ENCODE measurements at regions not wholly inside any gene's neighbourhood (a gene's known extent, or its start where the extent isn't known, plus 50 kb on each side); places are given as distances from the start of the nearest gene placed in this dataset.

DNA sequence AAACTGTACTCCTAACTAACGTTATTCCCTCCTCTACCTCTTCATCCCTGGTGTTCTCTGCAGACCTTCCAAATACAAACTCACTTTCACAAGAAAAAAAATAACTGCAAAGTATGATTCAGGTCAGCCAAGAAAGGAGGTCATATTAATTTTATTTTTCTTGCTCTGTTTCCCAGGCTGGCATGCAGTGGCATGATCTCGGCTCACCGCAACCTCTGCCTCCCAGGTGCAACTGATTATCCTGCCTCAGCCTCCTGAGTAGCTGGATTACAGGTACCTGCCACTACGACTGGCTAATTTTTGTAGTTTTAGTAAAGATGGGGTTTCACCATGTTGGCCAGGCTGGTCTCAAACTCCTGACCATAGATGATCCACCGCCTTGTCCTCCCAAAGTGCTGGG lies 156.6 kb downstream of the CHIC2 start:
- TF ChIP-seq EZH2phosphoT487 (IDR thresholded peaks at IDR 0.05; ENCODE audit: unreplicated experiment) (no peak), POLR2AphosphoS5 (IDR thresholded peaks at IDR 0.05; ENCODE audit: low read depth) (no peak), CREB1 (CRISPR knock-in tag; IDR thresholded peaks at IDR 0.05; ENCODE audit: low read depth) (no peak), JUNB (IDR thresholded peaks at IDR 0.05; ENCODE audit: unreplicated experiment) (no peak), EZH2 (IDR thresholded peaks at IDR 0.05; ENCODE audit: low read depth, unreplicated experiment) (no peak)
- TF ChIP-seq, protein P1, sequence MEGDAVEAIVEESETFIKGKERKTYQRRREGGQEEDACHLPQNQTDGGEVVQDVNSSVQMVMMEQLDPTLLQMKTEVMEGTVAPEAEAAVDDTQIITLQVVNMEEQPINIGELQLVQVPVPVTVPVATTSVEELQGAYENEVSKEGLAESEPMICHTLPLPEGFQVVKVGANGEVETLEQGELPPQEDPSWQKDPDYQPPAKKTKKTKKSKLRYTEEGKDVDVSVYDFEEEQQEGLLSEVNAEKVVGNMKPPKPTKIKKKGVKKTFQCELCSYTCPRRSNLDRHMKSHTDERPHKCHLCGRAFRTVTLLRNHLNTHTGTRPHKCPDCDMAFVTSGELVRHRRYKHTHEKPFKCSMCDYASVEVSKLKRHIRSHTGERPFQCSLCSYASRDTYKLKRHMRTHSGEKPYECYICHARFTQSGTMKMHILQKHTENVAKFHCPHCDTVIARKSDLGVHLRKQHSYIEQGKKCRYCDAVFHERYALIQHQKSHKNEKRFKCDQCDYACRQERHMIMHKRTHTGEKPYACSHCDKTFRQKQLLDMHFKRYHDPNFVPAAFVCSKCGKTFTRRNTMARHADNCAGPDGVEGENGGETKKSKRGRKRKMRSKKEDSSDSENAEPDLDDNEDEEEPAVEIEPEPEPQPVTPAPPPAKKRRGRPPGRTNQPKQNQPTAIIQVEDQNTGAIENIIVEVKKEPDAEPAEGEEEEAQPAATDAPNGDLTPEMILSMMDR (conservative IDR thresholded peaks at IDR 0.05; ENCODE audit: low read depth in 2 of 2), result no peak
- TF ChIP-seq, protein P2, sequence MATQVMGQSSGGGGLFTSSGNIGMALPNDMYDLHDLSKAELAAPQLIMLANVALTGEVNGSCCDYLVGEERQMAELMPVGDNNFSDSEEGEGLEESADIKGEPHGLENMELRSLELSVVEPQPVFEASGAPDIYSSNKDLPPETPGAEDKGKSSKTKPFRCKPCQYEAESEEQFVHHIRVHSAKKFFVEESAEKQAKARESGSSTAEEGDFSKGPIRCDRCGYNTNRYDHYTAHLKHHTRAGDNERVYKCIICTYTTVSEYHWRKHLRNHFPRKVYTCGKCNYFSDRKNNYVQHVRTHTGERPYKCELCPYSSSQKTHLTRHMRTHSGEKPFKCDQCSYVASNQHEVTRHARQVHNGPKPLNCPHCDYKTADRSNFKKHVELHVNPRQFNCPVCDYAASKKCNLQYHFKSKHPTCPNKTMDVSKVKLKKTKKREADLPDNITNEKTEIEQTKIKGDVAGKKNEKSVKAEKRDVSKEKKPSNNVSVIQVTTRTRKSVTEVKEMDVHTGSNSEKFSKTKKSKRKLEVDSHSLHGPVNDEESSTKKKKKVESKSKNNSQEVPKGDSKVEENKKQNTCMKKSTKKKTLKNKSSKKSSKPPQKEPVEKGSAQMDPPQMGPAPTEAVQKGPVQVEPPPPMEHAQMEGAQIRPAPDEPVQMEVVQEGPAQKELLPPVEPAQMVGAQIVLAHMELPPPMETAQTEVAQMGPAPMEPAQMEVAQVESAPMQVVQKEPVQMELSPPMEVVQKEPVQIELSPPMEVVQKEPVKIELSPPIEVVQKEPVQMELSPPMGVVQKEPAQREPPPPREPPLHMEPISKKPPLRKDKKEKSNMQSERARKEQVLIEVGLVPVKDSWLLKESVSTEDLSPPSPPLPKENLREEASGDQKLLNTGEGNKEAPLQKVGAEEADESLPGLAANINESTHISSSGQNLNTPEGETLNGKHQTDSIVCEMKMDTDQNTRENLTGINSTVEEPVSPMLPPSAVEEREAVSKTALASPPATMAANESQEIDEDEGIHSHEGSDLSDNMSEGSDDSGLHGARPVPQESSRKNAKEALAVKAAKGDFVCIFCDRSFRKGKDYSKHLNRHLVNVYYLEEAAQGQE (IDR thresholded peaks at IDR 0.05; ENCODE audit: unreplicated experiment), result no peak
- TF ChIP-seq, protein P3, sequence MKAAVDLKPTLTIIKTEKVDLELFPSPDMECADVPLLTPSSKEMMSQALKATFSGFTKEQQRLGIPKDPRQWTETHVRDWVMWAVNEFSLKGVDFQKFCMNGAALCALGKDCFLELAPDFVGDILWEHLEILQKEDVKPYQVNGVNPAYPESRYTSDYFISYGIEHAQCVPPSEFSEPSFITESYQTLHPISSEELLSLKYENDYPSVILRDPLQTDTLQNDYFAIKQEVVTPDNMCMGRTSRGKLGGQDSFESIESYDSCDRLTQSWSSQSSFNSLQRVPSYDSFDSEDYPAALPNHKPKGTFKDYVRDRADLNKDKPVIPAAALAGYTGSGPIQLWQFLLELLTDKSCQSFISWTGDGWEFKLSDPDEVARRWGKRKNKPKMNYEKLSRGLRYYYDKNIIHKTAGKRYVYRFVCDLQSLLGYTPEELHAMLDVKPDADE (IDR thresholded peaks at IDR 0.05), result no peak

Measured in GM23338 (cell line).